ENCODE measurements at regions not wholly inside any gene's neighbourhood (a gene's known extent, or its start where the extent isn't known, plus 50 kb on each side); places are given as distances from the start of the nearest gene placed in this dataset.

GRCh38 chr7:22582863-22583622 lies 83.1 kb upstream of the STEAP1B start:
- Histone ChIP-seq H3K9ac (no peak overlapping the region), H3K4me1 (no peaks in the 10 kb centered on the region), H2AFZ (no peak overlapping the region), H3K9me3 (ENCODE audit: control insufficient read depth, low read length) (no peaks in the 10 kb centered on the region), H3K4me2 (ENCODE audit: low read length) (no peak overlapping the region), H3K4me3 (ENCODE audit: low read depth, low read length) (no peak overlapping the region), H3K27me3 (ENCODE audit: control insufficient read depth, insufficient read depth, low read length) (no peaks in the 10 kb centered on the region), H3K79me2 (no peaks in the 10 kb centered on the region), H3K36me3 (ENCODE audit: control insufficient read depth, insufficient read depth, low read length) (no peaks in the 10 kb centered on the region), H3K27ac (no peak overlapping the region)
- TF ChIP-seq CTCF (IDR thresholded peaks at IDR 0.05) = no peak

- no peaks in the 10 kb centered on the region for H3K27me3 ChIP-seq (ENCODE audit: control insufficient read depth, insufficient read depth, low read length)
- no peaks in the 10 kb centered on the region for H3K36me3 ChIP-seq (ENCODE audit: control insufficient read depth, insufficient read depth, low read length)
- no peak overlapping the region for H3K4me2 ChIP-seq (ENCODE audit: low read length)
- TF ChIP-seq CTCF (IDR thresholded peaks at IDR 0.05) = no peak
- H3K79me2 ChIP-seq = no peaks in the 10 kb centered on the region
- H3K27ac ChIP-seq = no peak overlapping the region
- no peak overlapping the region for H3K9ac ChIP-seq
- H3K4me1 ChIP-seq = no peaks in the 10 kb centered on the region
- H3K4me3 ChIP-seq (ENCODE audit: low read depth, low read length) = no peak overlapping the region
- H3K9me3 ChIP-seq (ENCODE audit: control insufficient read depth, low read length) = no peaks in the 10 kb centered on the region
- no peak overlapping the region for H2AFZ ChIP-seq
These were observed 81.1 kb upstream of the STEAP1B start for GRCh38 chr7:22581099-22581498.

- Histone ChIP-seq H3K4me3 (ENCODE audit: low read depth, low read length) (no peak overlapping the region), H3K4me1 (no peaks in the 10 kb centered on the region)
These were observed 80.0 kb upstream of the STEAP1B start for GRCh38 chr7:22579961-22580360.

GRCh38 chr7:22578007-22578733 lies 78.2 kb upstream of the STEAP1B start:
- no peaks in the 10 kb centered on the region for H3K9me3 ChIP-seq (ENCODE audit: control insufficient read depth, low read length)
- no peaks in the 10 kb centered on the region for H3K27me3 ChIP-seq (ENCODE audit: control insufficient read depth, insufficient read depth, low read length)
- no peak for TF ChIP-seq CTCF (IDR thresholded peaks at IDR 0.05)
- H2AFZ ChIP-seq = no peak overlapping the region
- peak overlapping the region; percentile 11 for H3K4me3 ChIP-seq (ENCODE audit: low read depth, low read length)
- peak overlapping the region; percentile 66 for H3K27ac ChIP-seq
- H3K9ac ChIP-seq = no peak overlapping the region
- H3K36me3 ChIP-seq (ENCODE audit: control insufficient read depth, insufficient read depth, low read length) = no peaks in the 10 kb centered on the region
- H3K4me1 ChIP-seq = no peaks in the 10 kb centered on the region
- no peaks in the 10 kb centered on the region for H3K79me2 ChIP-seq
- H3K4me2 ChIP-seq (ENCODE audit: low read length) = no peak overlapping the region

More at GRCh38 chr7:22579961-22580360, 80.0 kb upstream of the STEAP1B start:
- Histone ChIP-seq H3K36me3 (ENCODE audit: control insufficient read depth, insufficient read depth, low read length) (no peaks in the 10 kb centered on the region), H3K4me2 (ENCODE audit: low read length) (no peak overlapping the region), H3K27me3 (ENCODE audit: control insufficient read depth, insufficient read depth, low read length) (no peaks in the 10 kb centered on the region), H2AFZ (no peak overlapping the region), H3K9ac (no peak overlapping the region), H3K27ac (no peak overlapping the region), H3K79me2 (no peaks in the 10 kb centered on the region), H3K9me3 (ENCODE audit: control insufficient read depth, low read length) (no peaks in the 10 kb centered on the region)
- no peak for TF ChIP-seq CTCF (IDR thresholded peaks at IDR 0.05)
